Neural progenitor cell (in vitro differentiated cells): ENCODE measurements at regions not wholly inside any gene's neighbourhood (a gene's known extent, or its start where the extent isn't known, plus 50 kb on each side); places are given as distances from the start of the nearest gene placed in this dataset.
"Not testable (repeated sequence)": the region's sequence is repeated elsewhere in the genome, so short reads cannot be mapped to it uniquely, and the experiment has no call there.

ENCODE experiments used
- EZH2 ChIP-seq: fragments of 200-600 bp; sonication (generic); IDR thresholded peaks from 2 replicates; pipeline ENCODE4 v1.6.1; 2017; ENCODE audit warnings: antibody characterized with exemption, mild to moderate bottlenecking, moderate library complexity
- TF ChIP-seq, protein P1 (sequence below): fragments of 200-600 bp; sonication (generic); IDR thresholded peaks from 2 replicates; pipeline ENCODE4 v1.5.1; 2017; ENCODE audit warnings: antibody characterized with exemption, mild to moderate bottlenecking

DNA sequence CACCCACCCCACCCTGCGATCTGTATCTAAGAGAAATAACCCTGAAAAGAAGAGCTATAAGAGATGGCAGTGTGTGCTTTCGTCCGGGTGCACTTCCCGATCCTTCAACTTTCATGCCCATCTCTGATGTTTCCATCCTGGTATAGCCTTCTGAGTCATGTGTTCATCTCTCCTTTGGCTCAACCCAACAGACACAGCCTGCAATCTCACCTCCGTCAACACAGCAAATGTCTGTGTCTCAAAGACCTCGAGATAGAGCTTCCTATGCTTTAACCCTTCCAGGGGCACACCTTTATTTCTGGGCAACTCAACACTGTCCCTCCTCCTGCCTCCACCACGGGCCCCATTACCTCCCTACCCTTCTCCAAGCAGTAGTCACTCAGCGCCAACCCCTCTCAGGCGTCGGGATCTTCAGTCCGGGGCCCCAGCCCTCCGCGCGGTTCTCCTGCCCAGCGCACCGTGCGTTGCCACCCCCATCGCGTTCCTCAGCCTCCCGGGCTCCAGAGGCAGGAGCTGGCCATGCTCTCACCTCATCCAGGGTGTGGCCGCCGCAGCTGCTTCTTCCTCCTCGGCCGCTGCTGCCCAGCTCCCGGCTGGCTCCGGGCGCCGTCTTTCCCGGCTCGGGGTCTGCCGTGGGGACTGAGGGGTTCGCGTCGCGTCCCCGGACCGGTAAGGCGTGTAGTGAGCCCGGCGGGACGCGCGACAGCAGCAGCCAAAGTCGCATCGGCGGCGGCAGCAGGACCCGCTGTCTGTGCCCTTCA lies 153.7 kb upstream of the NBPF19 start:
- TF ChIP-seq, protein P1, sequence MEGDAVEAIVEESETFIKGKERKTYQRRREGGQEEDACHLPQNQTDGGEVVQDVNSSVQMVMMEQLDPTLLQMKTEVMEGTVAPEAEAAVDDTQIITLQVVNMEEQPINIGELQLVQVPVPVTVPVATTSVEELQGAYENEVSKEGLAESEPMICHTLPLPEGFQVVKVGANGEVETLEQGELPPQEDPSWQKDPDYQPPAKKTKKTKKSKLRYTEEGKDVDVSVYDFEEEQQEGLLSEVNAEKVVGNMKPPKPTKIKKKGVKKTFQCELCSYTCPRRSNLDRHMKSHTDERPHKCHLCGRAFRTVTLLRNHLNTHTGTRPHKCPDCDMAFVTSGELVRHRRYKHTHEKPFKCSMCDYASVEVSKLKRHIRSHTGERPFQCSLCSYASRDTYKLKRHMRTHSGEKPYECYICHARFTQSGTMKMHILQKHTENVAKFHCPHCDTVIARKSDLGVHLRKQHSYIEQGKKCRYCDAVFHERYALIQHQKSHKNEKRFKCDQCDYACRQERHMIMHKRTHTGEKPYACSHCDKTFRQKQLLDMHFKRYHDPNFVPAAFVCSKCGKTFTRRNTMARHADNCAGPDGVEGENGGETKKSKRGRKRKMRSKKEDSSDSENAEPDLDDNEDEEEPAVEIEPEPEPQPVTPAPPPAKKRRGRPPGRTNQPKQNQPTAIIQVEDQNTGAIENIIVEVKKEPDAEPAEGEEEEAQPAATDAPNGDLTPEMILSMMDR: not testable (repeated sequence)
- not testable (repeated sequence) for TF ChIP-seq EZH2
